ENCODE measurements at regions not wholly inside any gene's neighbourhood (a gene's known extent, or its start where the extent isn't known, plus 50 kb on each side); places are given as distances from the start of the nearest gene placed in this dataset.
"Not testable (repeated sequence)": the region's sequence is repeated elsewhere in the genome, so short reads cannot be mapped to it uniquely, and the experiment has no call there.

- no peak for DNase-seq (ENCODE audit: low spot score)
These were observed 1317.8 kb downstream of the UQCRFS1 start for GRCh38 chr19:27894906-27895754.

- DNase-seq (ENCODE audit: low spot score) = no peak
These were observed 1320.5 kb downstream of the UQCRFS1 start for GRCh38 chr19:27892500-27892899.

GRCh38 chr19:27891411-27891810 lies 1321.5 kb downstream of the UQCRFS1 start:
- no peak for DNase-seq (ENCODE audit: low spot score)

- no peak for DNase-seq (ENCODE audit: low spot score)
These were observed 1322.3 kb downstream of the UQCRFS1 start for GRCh38 chr19:27890696-27891095.

GRCh38 chr19:27890206-27890605 lies 1322.7 kb downstream of the UQCRFS1 start:
- no peak for DNase-seq (ENCODE audit: low spot score)

GRCh38 chr19:27889156-27889555 lies 1323.8 kb downstream of the UQCRFS1 start:
- no peak for DNase-seq (ENCODE audit: low spot score)

- DNase-seq (ENCODE audit: low spot score) = no peak
These were observed 1325.0 kb downstream of the UQCRFS1 start for GRCh38 chr19:27887946-27888345.

- no peak for DNase-seq (ENCODE audit: low spot score)
These were observed 1327.6 kb downstream of the UQCRFS1 start for GRCh38 chr19:27885359-27885758.

GRCh38 chr19:27884376-27884775 lies 1328.6 kb downstream of the UQCRFS1 start:
- DNase-seq (ENCODE audit: low spot score) = no peak

- no peak for DNase-seq (ENCODE audit: low spot score)
These were observed 1331.7 kb downstream of the UQCRFS1 start for GRCh38 chr19:27881213-27881612.

- no peak for DNase-seq (ENCODE audit: low spot score)
These were observed 1335.9 kb downstream of the UQCRFS1 start for GRCh38 chr19:27876976-27877512.

GRCh38 chr19:27876489-27876888 lies 1336.5 kb downstream of the UQCRFS1 start:
- DNase-seq (ENCODE audit: low spot score) = no peak

GRCh38 chr19:27872370-27872769 lies 1340.6 kb downstream of the UQCRFS1 start:
- DNase-seq (ENCODE audit: low spot score) = no peak

- DNase-seq (ENCODE audit: low spot score) = no peak
These were observed 1342.7 kb downstream of the UQCRFS1 start for GRCh38 chr19:27870293-27870692.

GRCh38 chr19:27868007-27868406 lies 1344.9 kb downstream of the UQCRFS1 start:
- no peak for DNase-seq (ENCODE audit: low spot score)

- no peak for DNase-seq (ENCODE audit: low spot score)
These were observed 1346.8 kb downstream of the UQCRFS1 start for GRCh38 chr19:27865927-27866777.

- DNase-seq (ENCODE audit: low spot score) = no peak
These were observed 1351.5 kb downstream of the UQCRFS1 start for GRCh38 chr19:27861411-27861975.

- no peak for DNase-seq (ENCODE audit: low spot score)
These were observed 1352.5 kb downstream of the UQCRFS1 start for GRCh38 chr19:27860309-27860934.

- DNase-seq (ENCODE audit: low spot score) = no peak
These were observed 1353.3 kb downstream of the UQCRFS1 start for GRCh38 chr19:27859689-27860088.

- DNase-seq (ENCODE audit: low spot score) = no peak
These were observed 1353.9 kb downstream of the UQCRFS1 start for GRCh38 chr19:27858981-27859581.

GRCh38 chr19:27852931-27853330 lies 1360.0 kb downstream of the UQCRFS1 start:
- DNase-seq (ENCODE audit: low spot score) = not testable (repeated sequence)

All from putamen (tissue), 1 donor.